ENCODE measurements at regions not wholly inside any gene's neighbourhood (a gene's known extent, or its start where the extent isn't known, plus 50 kb on each side); places are given as distances from the start of the nearest gene placed in this dataset.

GRCh38 chr12:118548887-118549509 lies 172.6 kb downstream of the SUDS3 start:
- no peak for TF ChIP-seq CTCF (IDR thresholded peaks at IDR 0.05; ENCODE audit: low read length)
- no peak for TF ChIP-seq EZH2 (optimal IDR thresholded peaks at IDR 0.05; ENCODE audit: low read depth, low read length)
- TF ChIP-seq EZH2phosphoT487 (IDR thresholded peaks at IDR 0.05; ENCODE audit: low read length): no peak
